Activated CD8-positive, alpha-beta T cell treated with anti-CD3 and anti-CD28 coated beads for 36 hours (primary cell): ENCODE measurements at regions not wholly inside any gene's neighbourhood (a gene's known extent, or its start where the extent isn't known, plus 50 kb on each side); places are given as distances from the start of the nearest gene placed in this dataset.

ENCODE experiments used
- ATAC-seq: fragments of 200-7000 bp; cut with Tn5 transposase; one replicate; pipeline ENCODE4 v1.10.0; 2021; ENCODE audit warnings: mild to moderate bottlenecking, moderate library complexity
- CTCF ChIA-PET: fragments of 350-600 bp; sonication (Branson Sonifier 250); formaldehyde crosslinking; loops from one replicate; lab custom pipeline; 2021; ENCODE audit warnings: antibody characterized with exemption; lab: Charles Lee
- POLR2A ChIA-PET: fragments of 350-600 bp; sonication (Branson Sonifier 250); formaldehyde crosslinking; loops from one replicate; lab custom pipeline; 2021; ENCODE audit warnings: antibody characterized with exemption; lab: Charles Lee
- DNase-seq: peaks from one replicate; pipeline ENCODE4 v3.0.0-alpha.2; 2020
- H3K27ac Mint-ChIP-seq: one replicate; pipeline ENCODE4 v1.8.0; 2021; ENCODE audit warnings: mild to moderate bottlenecking, mixed read lengths
- H3K27me3 Mint-ChIP-seq: one replicate; pipeline ENCODE4 v1.8.0; 2021; ENCODE audit warnings: mixed read lengths
- H3K36me3 Mint-ChIP-seq: one replicate; pipeline ENCODE4 v1.8.0; 2021; ENCODE audit warnings: low read depth, mixed read lengths
- H3K4me1 Mint-ChIP-seq: one replicate; pipeline ENCODE4 v1.8.0; 2021; ENCODE audit warnings: low read depth, mixed read lengths
- H3K4me3 Mint-ChIP-seq: one replicate; pipeline ENCODE4 v1.8.0; 2021; ENCODE audit warnings: mild to moderate bottlenecking, moderate library complexity, mixed read lengths
- H3K9me3 Mint-ChIP-seq: one replicate; pipeline ENCODE4 v1.8.0; 2021; ENCODE audit warnings: mixed read lengths
- CTCF ChIP-seq: fragments of 200-600 bp; IDR thresholded peaks from one replicate; pipeline ENCODE4 v1.8.0; 2022; ENCODE audit warnings: antibody characterized with exemption, mild to moderate bottlenecking
- intact Hi-C: fragments of 100-400 bp; cut with micrococcal nuclease; formaldehyde crosslinking; loops from one replicate; pipeline ENCODE4 v1.10.0; 2022

GRCh38 chr2:20919297-20919800 lies 96.4 kb upstream of the LDAH start:
- POLR2A ChIA-PET, result interaction anchor here (0.7 kb wide), 1 partner anchor 80 kb away, joined by 3 read pairs; no protein-coding TSS in a partner anchor

GRCh38 chr2:20917719-20918572 lies 95.0 kb upstream of the LDAH start:
- intact Hi-C loops, result no loop called here
- no peak for DNase-seq
- no peak for TF ChIP-seq CTCF
- no peaks in the 10 kb centered on the region for H3K9me3 Mint-ChIP-seq
- no peak for ATAC-seq
- peaks cover 18% of the 10 kb centered on the region for H3K27me3 Mint-ChIP-seq
- H3K27ac Mint-ChIP-seq, result no peak overlapping the region
- CTCF ChIA-PET, result interaction anchor here (1.4 kb wide), 1 partner anchor 256 kb away, joined by 5 read pairs; no protein-coding TSS in a partner anchor
- no peaks in the 10 kb centered on the region for H3K36me3 Mint-ChIP-seq
- no peak overlapping the region for H3K4me3 Mint-ChIP-seq
- no peaks in the 10 kb centered on the region for H3K4me1 Mint-ChIP-seq
- POLR2A ChIA-PET, result no interaction called here

More at GRCh38 chr2:20919297-20919800, 96.4 kb upstream of the LDAH start:
- ATAC-seq (no peak), DNase-seq (no peak)
- H3K27me3 Mint-ChIP-seq, result peaks cover 14% of the 10 kb centered on the region
- H3K27ac Mint-ChIP-seq, result no peak overlapping the region
- H3K36me3 Mint-ChIP-seq, result no peaks in the 10 kb centered on the region
- TF ChIP-seq CTCF, result no peak
- intact Hi-C loops, result no loop called here
- no peaks in the 10 kb centered on the region for H3K4me1 Mint-ChIP-seq
- CTCF ChIA-PET, result no interaction called here
- no peaks in the 10 kb centered on the region for H3K9me3 Mint-ChIP-seq
- H3K4me3 Mint-ChIP-seq, result no peak overlapping the region

- Mint-ChIP-seq H3K9me3 (no peaks in the 10 kb centered on the region), H3K27me3 (peaks cover 18% of the 10 kb centered on the region), H3K27ac (no peak overlapping the region), H3K4me3 (no peak overlapping the region), H3K4me1 (no peaks in the 10 kb centered on the region), H3K36me3 (no peaks in the 10 kb centered on the region)
- intact Hi-C loops, result no loop called here
- no peak for TF ChIP-seq CTCF
- DNase-seq, result no peak
- POLR2A ChIA-PET, result interaction anchor here (0.5 kb wide), 1 partner anchor 1744 kb away, joined by 4 read pairs; no protein-coding TSS in a partner anchor
- CTCF ChIA-PET, result interaction anchor here (1.4 kb wide), 1 partner anchor 256 kb away, joined by 5 read pairs; no protein-coding TSS in a partner anchor
- no peak for ATAC-seq
These were observed 94.4 kb upstream of the LDAH start for GRCh38 chr2:20917287-20917660.

- Mint-ChIP-seq H3K27ac (no peak overlapping the region), H3K27me3 (peaks cover 20% of the 10 kb centered on the region), H3K4me3 (no peak overlapping the region), H3K4me1 (no peaks in the 10 kb centered on the region), H3K36me3 (no peaks in the 10 kb centered on the region), H3K9me3 (no peaks in the 10 kb centered on the region)
- ChIA-PET POLR2A (interaction anchor here (0.5 kb wide), 1 partner anchor 1743 kb away, joined by 4 read pairs; no protein-coding TSS in a partner anchor), CTCF (interaction anchor here (1.4 kb wide), 1 partner anchor 255 kb away, joined by 5 read pairs; no protein-coding TSS in a partner anchor)
- no peak for ATAC-seq
- TF ChIP-seq CTCF, result no peak
- DNase-seq, result no peak
- intact Hi-C loops, result no loop called here
These were observed 93.8 kb upstream of the LDAH start for GRCh38 chr2:20916604-20917286.
